ENCODE measurements at regions not wholly inside any gene's neighbourhood (a gene's known extent, or its start where the extent isn't known, plus 50 kb on each side); places are given as distances from the start of the nearest gene placed in this dataset.

DNA sequence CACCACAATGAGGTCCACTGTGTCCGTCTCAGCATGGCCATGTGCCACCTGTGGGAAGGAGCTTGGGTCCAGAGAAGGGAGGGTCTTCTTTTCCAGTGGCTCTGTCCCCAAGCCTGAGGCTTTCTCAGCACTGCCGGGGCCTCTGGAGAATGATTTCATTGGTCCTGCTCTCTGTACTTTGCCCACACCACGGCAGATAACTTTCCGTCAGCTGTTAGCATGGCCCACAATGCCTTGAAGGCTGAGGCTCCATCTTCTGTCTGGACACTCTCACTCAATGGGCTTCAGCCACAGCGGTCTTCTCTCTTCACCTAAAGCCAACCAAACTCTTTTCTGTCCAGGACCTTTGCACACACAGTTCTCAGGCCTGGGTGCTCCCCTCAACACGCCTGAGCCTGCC, 192.5 kb downstream of the CXCL12 start:
- Histone ChIP-seq H3K4me3 (no peak overlapping the region), H3K36me3 (ENCODE audit: low read depth, missing control alignments) (no peaks in the 10 kb centered on the region), H3K27ac (no peak overlapping the region), H3K4me1 (no peaks in the 10 kb centered on the region), H3K27me3 (no peaks in the 10 kb centered on the region), H3K9me3 (no peaks in the 10 kb centered on the region)
- TF ChIP-seq, protein P1, sequence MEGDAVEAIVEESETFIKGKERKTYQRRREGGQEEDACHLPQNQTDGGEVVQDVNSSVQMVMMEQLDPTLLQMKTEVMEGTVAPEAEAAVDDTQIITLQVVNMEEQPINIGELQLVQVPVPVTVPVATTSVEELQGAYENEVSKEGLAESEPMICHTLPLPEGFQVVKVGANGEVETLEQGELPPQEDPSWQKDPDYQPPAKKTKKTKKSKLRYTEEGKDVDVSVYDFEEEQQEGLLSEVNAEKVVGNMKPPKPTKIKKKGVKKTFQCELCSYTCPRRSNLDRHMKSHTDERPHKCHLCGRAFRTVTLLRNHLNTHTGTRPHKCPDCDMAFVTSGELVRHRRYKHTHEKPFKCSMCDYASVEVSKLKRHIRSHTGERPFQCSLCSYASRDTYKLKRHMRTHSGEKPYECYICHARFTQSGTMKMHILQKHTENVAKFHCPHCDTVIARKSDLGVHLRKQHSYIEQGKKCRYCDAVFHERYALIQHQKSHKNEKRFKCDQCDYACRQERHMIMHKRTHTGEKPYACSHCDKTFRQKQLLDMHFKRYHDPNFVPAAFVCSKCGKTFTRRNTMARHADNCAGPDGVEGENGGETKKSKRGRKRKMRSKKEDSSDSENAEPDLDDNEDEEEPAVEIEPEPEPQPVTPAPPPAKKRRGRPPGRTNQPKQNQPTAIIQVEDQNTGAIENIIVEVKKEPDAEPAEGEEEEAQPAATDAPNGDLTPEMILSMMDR (IDR thresholded peaks at IDR 0.05), result no peak
- no peak for TF ChIP-seq POLR2A (IDR thresholded peaks at IDR 0.05)
- DNase-seq, result no peak
- WGBS, 2 donors, result 92 to 96% methylated on average over 6 of the region's 6 CpGs
- intact Hi-C loops (cut with DNase I; ENCODE audit: low total_unique reads), result no loop called here

DNA sequence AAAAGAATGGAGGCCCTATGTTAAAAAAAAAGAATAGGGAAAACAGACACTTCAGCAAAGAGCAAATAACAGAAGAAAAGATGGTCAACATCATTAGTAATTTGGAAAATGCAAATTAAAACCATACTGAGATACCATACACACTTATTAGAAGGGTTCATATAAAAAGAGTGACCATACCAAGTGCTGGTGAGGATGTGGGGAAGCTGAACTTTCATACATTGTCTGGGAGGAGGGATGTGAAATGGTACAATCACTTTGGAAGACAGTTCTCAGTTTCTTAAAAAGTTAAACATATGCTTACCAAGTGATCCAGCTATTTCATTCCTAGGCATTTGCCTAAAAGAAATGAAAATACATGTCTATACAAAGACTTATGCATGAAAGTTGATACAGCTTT, 194.4 kb downstream of the CXCL12 start:
- no peak overlapping the region for H3K4me3 ChIP-seq
- H3K27ac ChIP-seq, result no peak overlapping the region
- no peaks in the 10 kb centered on the region for H3K36me3 ChIP-seq (ENCODE audit: low read depth, missing control alignments)
- DNase-seq, result no peak
- no peaks in the 10 kb centered on the region for H3K9me3 ChIP-seq
- H3K4me1 ChIP-seq, result no peaks in the 10 kb centered on the region
- intact Hi-C loops (cut with DNase I; ENCODE audit: low total_unique reads), result no loop called here
- H3K27me3 ChIP-seq, result no peaks in the 10 kb centered on the region
- no peak for TF ChIP-seq POLR2A (IDR thresholded peaks at IDR 0.05)
- TF ChIP-seq, protein P1 (IDR thresholded peaks at IDR 0.05), result no peak

DNA sequence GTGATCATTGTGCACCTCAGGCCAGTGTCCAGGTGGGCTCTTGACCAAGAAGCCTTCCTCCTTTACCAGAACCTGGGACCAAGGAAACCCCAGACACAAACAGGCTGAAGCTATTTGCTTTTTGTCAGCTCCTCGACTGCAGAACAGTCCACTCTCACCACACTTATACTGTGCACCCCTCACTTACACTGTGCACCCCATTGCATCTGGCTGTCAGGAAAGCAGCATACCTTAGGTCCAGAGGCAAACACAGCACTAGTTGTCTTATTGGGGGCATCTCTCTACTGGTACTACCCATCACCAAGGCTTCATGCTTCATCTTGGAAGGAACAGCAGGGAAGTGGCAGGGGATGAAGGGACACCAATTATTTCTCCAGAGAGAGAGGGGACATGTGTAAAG, 198.1 kb downstream of the CXCL12 start:
- intact Hi-C loops (cut with DNase I; ENCODE audit: low total_unique reads), result no loop called here
- Histone ChIP-seq H3K9me3 (no peaks in the 10 kb centered on the region), H3K27ac (no peak overlapping the region), H3K4me1 (no peaks in the 10 kb centered on the region), H3K4me3 (no peak overlapping the region), H3K27me3 (no peaks in the 10 kb centered on the region), H3K36me3 (ENCODE audit: low read depth, missing control alignments) (no peaks in the 10 kb centered on the region)
- DNase-seq, result no peak
- 85 to 91% methylated on average over 1 of the region's 1 CpG for WGBS, 2 donors
- no peak for TF ChIP-seq POLR2A (IDR thresholded peaks at IDR 0.05)
- TF ChIP-seq, protein P1 (IDR thresholded peaks at IDR 0.05), result no peak

DNA sequence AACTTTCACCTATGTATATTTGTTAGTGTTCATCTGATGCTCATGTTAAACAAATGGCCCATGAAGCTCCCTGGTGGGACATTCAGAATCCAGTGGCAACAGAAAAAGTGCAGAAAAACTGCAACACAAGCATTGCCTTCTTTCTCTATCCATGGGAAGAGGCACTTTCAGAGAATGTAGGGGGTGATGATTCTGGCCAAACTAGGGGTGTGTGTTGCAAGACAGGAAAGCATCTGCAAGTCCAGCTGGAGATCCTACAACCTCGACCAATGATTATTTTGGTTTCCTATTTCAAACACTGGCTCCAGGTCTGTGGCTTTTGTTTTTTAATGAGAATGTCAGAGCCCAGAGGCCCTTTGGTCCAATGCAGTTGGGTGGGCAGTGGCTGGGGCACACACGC, 198.7 kb downstream of the CXCL12 start:
- WGBS, 2 donors, result 28 to 51% methylated on average over 2 of the region's 2 CpGs
- Histone ChIP-seq H3K4me1 (no peaks in the 10 kb centered on the region), H3K4me3 (no peak overlapping the region), H3K9me3 (no peaks in the 10 kb centered on the region), H3K27ac (no peak overlapping the region), H3K27me3 (no peaks in the 10 kb centered on the region), H3K36me3 (ENCODE audit: low read depth, missing control alignments) (no peaks in the 10 kb centered on the region)
- intact Hi-C loops (cut with DNase I; ENCODE audit: low total_unique reads), result no loop called here
- no peak for TF ChIP-seq POLR2A (IDR thresholded peaks at IDR 0.05)
- TF ChIP-seq, protein P1 (IDR thresholded peaks at IDR 0.05), result no peak
- DNase-seq, result no peak

DNA sequence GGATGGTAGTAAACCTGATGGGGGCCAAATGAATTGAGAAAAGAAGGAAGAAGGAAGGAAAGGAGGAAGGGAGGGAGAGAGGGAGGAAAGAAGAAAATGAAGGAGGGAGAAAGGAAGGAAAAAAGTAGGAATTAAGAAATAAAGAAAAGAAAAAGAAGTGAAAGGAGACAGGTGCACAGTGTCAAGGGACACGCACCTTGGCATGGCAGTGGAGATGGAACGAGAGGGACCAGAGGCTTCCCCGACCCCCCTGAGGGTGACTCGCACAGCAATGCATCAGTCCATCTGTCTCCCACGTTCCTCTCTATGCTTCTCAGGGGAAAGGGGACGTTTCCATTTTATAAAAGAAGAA, 199.6 kb downstream of the CXCL12 start:
- intact Hi-C loops (cut with DNase I; ENCODE audit: low total_unique reads), result no loop called here
- 84 to 85% methylated on average over 6 of the region's 6 CpGs for WGBS, 2 donors

More for the DNA sequence above, 199.6 kb downstream of the CXCL12 start:
- no peak for TF ChIP-seq POLR2A (IDR thresholded peaks at IDR 0.05)
- TF ChIP-seq, protein P1 (IDR thresholded peaks at IDR 0.05), result no peak
- Histone ChIP-seq H3K27ac (no peak overlapping the region), H3K4me3 (no peak overlapping the region), H3K4me1 (no peaks in the 10 kb centered on the region), H3K27me3 (no peaks in the 10 kb centered on the region), H3K36me3 (ENCODE audit: low read depth, missing control alignments) (no peaks in the 10 kb centered on the region), H3K9me3 (no peaks in the 10 kb centered on the region)
- no peak for DNase-seq
